Mesodermal cell (in vitro differentiated cells): ENCODE measurements at regions not wholly inside any gene's neighbourhood (a gene's known extent, or its start where the extent isn't known, plus 50 kb on each side); places are given as distances from the start of the nearest gene placed in this dataset.

Experiments
- H3K27ac ChIP-seq: 2 replicates; pipeline ENCODE4 v1.7.0; 2013; ENCODE audit warnings: mild to moderate bottlenecking, low read depth, low read length, moderate library complexity; ENCODE audit not compliant: severe bottlenecking
- H3K36me3 ChIP-seq: 2 replicates; pipeline ENCODE4 v1.7.1; 2013; ENCODE audit warnings: mild to moderate bottlenecking, low read length, moderate library complexity; ENCODE audit not compliant: control insufficient read depth, insufficient read depth
- H3K4me1 ChIP-seq: one replicate; pipeline ENCODE4 v1.7.1; 2013; ENCODE audit warnings: mild to moderate bottlenecking, low read length; ENCODE audit not compliant: insufficient read depth, control insufficient read depth, poor library complexity, severe bottlenecking
- H3K4me3 ChIP-seq: 2 replicates; pipeline ENCODE4 v1.7.0; 2013; ENCODE audit warnings: low read length, control low read depth, mild to moderate bottlenecking; ENCODE audit not compliant: insufficient read depth, poor library complexity, severe bottlenecking; ENCODE audit errors: extremely low read depth
- H3K9me3 ChIP-seq: 2 replicates; pipeline ENCODE4 v1.7.1; 2013; ENCODE audit warnings: mild to moderate bottlenecking, low read length, moderate library complexity; ENCODE audit not compliant: control insufficient read depth
- WGBS, 2 experiments: methylation state at CpG; one replicate each; pipeline ENCODE4 v1.1.5; 2013; ENCODE audit warnings: missing lambda C conversion rate in 2 of 2; ENCODE audit not compliant: insufficient coverage in 2 of 2; 5-methylcytosine and 5-hydroxymethylcytosine counted together

DNA sequence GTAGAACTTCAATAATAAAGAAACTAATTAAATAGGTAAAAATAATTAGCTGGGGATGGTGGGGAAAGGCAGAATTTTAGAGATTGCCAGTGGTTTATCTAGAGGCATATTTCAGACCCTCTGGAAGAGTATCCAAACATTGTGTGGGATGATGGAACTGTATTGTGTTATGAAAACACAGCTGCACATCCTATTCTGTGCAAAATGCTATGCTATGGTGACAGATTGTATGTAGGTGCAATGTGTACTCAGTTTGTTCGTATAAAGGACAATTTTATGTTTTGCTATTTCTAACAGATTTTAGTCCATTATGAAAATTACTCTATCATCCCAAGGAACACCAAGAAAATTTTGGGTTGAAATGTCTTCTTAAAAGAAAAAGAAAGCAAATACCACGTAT is 1054.7 kb downstream of the PDHA2 start:
- no CpG with 5 or more reads among the region's 2 CpGs for WGBS, 2 experiments
- Histone ChIP-seq H3K4me1 (no peaks in the 10 kb centered on the region), H3K36me3 (no peaks in the 10 kb centered on the region), H3K4me3 (no peak overlapping the region), H3K9me3 (no peaks in the 10 kb centered on the region), H3K27ac (no peak overlapping the region)

DNA sequence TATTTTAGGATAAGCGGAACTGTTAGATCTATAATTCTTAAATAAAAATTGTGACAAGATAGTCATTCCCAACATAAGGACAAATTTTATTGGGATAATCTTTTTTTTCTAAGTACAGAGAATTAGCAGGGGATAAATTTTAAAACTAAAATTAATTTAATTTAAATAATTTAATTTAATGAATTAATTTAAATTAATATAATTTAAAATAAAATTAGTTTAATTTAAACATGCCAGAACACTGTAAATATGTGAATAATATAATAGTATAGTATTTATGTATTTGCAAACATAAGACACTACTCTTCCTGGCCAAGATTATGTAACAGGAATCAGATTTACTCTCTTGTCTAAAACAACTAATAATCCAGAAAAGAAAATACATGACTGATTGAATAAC is 1055.9 kb downstream of the PDHA2 start:
- no peak overlapping the region for H3K27ac ChIP-seq
- no peaks in the 10 kb centered on the region for H3K4me1 ChIP-seq
- no CpG with 5 or more reads among the region's 1 CpG for WGBS, 2 experiments
- H3K9me3 ChIP-seq = no peaks in the 10 kb centered on the region
- H3K4me3 ChIP-seq = no peak overlapping the region
- H3K36me3 ChIP-seq = no peaks in the 10 kb centered on the region

DNA sequence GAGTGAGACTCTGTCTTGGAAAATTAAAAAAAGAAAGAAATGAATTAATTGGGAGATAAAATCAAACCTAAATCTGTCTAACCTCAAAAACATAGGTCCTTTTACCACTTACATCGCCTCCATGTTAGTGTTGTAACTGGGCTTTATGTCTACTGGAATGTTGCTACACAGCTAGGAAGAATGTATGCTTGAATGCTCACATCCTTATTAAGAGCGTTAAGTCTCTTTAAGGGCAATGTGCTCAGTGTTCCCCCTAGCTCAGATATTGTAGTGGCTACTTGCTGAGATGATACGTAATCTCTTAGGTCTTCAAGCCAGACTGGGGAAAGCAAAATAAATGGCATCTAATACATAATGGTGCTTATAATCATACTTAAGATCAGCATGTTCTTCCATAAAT is 1072.8 kb downstream of the PDHA2 start:
- no peaks in the 10 kb centered on the region for H3K36me3 ChIP-seq
- no peaks in the 10 kb centered on the region for H3K9me3 ChIP-seq
- H3K4me1 ChIP-seq = peaks cover 3% of the 10 kb centered on the region
- no peak overlapping the region for H3K4me3 ChIP-seq
- H3K27ac ChIP-seq = no peak overlapping the region
- WGBS, 2 experiments = 100% methylated on average over 1 of the region's 3 CpGs

DNA sequence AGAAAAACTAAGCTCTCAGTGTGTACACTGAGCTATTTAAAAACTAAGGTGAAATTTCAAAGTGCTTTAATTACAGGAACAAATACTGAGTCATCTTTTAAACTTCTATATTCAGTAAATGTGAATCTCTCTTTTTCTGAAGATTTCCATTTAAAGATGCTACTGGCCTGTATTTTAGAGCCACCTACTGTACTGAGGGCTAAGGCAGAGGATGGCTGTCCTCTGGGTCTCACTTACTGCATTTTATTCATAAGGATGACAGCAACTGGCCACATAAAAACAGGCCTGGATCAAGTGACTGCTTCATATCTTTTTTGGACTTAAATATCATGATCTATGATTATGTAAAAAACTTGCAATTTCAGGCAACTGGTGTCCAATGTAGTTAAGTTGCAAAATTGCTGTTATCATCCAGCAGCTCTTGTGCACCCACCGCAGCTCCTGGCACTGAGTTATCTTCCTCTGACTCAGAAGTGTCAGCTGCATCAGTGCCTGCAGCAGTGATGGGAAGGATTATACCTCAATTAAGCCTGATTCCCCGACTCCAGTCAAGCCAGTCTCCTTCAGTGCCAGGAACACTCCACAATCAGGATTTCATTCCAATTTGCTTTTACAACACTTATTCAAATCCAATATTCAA is 1073.7 kb downstream of the PDHA2 start:
- H3K4me3 ChIP-seq = no peak overlapping the region
- H3K27ac ChIP-seq = no peak overlapping the region
- H3K4me1 ChIP-seq = peaks cover 3% of the 10 kb centered on the region
- 58 to 100% methylated on average over 2 of the region's 2 CpGs for WGBS, 2 experiments
- H3K36me3 ChIP-seq = no peaks in the 10 kb centered on the region
- no peaks in the 10 kb centered on the region for H3K9me3 ChIP-seq

DNA sequence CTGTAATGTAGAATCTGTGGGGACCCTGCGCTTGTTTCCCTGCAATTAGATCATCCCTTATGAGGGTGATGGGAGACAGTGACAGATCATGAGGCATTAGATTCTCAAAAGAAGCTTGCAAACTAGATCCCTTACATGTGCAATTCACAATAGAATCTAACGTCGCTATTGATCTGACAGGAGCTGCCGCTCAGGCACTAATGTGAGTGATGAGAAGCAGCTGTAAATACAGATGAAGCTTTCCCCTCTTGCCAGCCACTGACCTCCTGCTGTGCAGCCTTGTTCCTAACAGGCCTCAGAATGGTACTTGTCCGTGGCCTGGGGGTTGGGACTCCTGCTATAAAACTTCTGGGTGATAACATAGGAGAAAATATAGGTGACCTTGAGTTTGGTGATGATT is 1076.8 kb downstream of the PDHA2 start:
- WGBS, 2 experiments = 50% methylated on average over 1 of the region's 5 CpGs; no CpG with 5 or more reads in 1 of the 2 experiments
- no peak overlapping the region for H3K4me3 ChIP-seq
- no peaks in the 10 kb centered on the region for H3K36me3 ChIP-seq
- H3K9me3 ChIP-seq = no peaks in the 10 kb centered on the region
- peaks cover 3% of the 10 kb centered on the region for H3K4me1 ChIP-seq
- H3K27ac ChIP-seq = no peak overlapping the region

DNA sequence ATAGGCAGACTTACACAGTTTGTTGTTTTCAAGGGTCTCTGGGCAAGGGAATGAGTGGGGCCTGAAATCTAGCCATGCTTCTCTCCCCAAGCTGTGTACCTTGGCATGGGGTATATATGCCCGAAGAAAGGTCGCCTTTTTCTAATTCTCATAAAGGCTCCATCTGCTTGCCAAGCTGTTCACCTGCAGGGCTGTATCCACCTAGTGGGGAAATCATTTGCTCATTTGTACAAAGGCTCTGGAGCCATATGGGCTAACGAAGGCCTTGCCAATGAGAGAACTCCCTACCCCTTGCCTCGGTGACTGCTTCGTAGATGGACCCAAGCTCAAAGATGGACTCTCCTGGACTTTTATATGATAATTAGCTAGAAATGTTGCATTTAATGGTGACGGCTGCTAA is 1097.0 kb downstream of the PDHA2 start:
- Histone ChIP-seq H3K27ac (no peak overlapping the region), H3K4me3 (no peak overlapping the region), H3K4me1 (no peaks in the 10 kb centered on the region), H3K9me3 (no peaks in the 10 kb centered on the region), H3K36me3 (no peaks in the 10 kb centered on the region)
- WGBS, 2 experiments = 91 to 94% methylated on average over 4 to 5 of the region's 6 CpGs

DNA sequence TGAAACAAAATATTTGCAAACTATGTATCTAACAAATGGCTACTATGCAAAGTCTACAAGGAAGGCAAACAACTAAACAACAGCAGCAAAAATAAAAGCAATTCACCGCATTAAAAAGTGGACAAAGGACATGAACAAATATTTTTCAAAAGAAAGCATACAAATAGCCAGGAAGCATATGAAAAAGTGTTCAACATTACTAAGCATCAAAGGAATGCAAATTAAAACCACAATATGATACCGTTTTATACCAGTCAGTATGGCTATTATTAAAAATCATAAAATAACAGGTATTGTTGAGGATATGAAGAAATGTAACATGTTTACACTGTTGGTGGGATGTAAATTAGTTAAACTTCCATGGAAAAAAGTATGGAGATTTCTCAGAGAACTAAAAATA is 1106.7 kb downstream of the PDHA2 start:
- no peaks in the 10 kb centered on the region for H3K4me1 ChIP-seq
- no CpG with 5 or more reads among the region's 2 CpGs for WGBS, 2 experiments
- no peak overlapping the region for H3K27ac ChIP-seq
- H3K36me3 ChIP-seq = no peaks in the 10 kb centered on the region
- no peaks in the 10 kb centered on the region for H3K9me3 ChIP-seq
- H3K4me3 ChIP-seq = no peak overlapping the region

DNA sequence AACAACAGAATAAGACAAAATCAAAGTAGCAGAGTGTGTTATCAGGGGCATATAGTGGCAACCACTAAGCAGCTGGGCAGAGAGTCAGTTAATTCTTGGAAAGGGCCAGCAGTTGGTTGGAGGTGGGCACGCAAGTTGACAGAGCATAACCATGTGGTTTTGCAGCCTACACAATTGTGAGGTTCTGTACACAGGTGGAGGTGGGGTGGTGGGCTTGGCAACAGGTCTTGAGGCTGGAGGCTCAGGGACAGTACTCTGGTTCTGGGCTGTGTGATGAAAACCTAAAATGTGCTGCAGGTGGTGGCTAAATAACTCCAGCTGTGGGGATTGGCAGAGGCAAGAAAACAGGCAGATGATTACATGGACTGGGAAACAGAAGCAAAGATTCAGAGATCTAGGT is 1112.7 kb downstream of the PDHA2 start:
- H3K36me3 ChIP-seq = no peaks in the 10 kb centered on the region
- no peaks in the 10 kb centered on the region for H3K9me3 ChIP-seq
- H3K4me1 ChIP-seq = no peaks in the 10 kb centered on the region
- no peak overlapping the region for H3K27ac ChIP-seq
- 92 to 100% methylated on average over 1 of the region's 1 CpG for WGBS, 2 experiments
- H3K4me3 ChIP-seq = no peak overlapping the region

DNA sequence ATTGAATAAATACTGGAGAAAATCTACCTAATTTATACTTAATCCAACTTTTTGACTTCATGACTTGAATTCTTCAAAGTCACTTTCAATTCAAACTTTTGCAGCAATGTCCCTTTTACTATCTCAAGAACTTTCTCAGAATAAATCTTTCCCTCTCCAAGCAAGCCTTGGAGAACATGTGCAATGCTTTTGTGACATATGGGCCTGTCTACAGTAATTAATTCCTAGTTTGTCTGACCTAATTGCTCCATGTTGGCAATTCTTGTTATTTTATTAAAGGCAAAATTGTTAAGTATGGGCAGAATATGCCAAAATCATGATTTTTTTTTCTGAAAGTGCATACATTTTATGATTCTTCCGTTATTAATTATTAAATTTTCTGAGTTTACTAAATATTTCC is 1115.3 kb downstream of the PDHA2 start:
- H3K9me3 ChIP-seq = no peaks in the 10 kb centered on the region
- H3K27ac ChIP-seq = no peak overlapping the region
- no peaks in the 10 kb centered on the region for H3K4me1 ChIP-seq
- no peak overlapping the region for H3K4me3 ChIP-seq
- no CpG with 5 or more reads among the region's 1 CpG for WGBS, 2 experiments
- no peaks in the 10 kb centered on the region for H3K36me3 ChIP-seq

DNA sequence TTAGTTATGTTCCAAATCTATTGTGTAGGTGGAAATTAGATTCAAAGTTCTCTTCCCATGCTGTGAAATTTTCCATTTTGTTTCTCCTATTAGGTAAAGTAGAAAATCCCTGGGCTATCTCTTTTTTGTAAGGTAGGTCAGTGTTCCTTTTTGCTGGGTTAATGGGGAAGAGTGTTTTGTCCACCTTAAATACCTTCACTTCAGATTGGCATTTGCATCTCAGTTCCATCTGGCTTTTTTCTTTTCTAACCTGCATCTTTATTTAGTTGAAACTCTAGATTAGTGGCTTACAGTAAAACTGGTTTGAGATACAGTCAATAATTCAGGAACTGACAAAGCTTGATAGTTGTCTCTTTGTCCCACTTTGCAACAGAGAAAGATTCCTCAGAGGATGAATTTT is 1115.8 kb downstream of the PDHA2 start:
- Histone ChIP-seq H3K36me3 (no peaks in the 10 kb centered on the region), H3K27ac (no peak overlapping the region), H3K4me3 (no peak overlapping the region)

DNA sequence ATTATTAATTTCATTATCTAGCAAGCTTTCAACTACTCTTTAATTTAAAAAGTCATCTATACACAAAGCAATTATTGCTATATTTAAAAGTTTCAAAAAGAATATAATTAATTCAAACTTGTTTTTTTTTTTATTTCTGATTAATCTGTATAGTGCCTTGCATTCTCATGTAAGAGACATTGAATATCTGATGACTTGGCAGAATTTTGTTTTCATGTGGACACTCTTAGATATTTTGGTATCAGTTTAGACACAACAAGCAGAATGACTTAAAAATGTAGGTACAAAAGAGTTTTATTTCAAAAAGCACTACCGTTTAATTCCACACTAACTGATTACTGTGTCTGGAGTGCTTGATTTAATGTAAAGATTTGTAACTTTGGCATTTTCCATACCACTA is 1129.6 kb downstream of the PDHA2 start:
- Histone ChIP-seq H3K4me3 (no peak overlapping the region), H3K4me1 (no peaks in the 10 kb centered on the region), H3K9me3 (no peaks in the 10 kb centered on the region), H3K36me3 (no peaks in the 10 kb centered on the region), H3K27ac (no peak overlapping the region)
- no CpG with 5 or more reads among the region's 1 CpG for WGBS, 2 experiments

More for the DNA sequence above, 1115.8 kb downstream of the PDHA2 start:
- H3K4me1 ChIP-seq = no peaks in the 10 kb centered on the region
- H3K9me3 ChIP-seq = no peaks in the 10 kb centered on the region
